Endothelial cell of umbilical vein (primary cell): ENCODE measurements at regions not wholly inside any gene's neighbourhood (a gene's known extent, or its start where the extent isn't known, plus 50 kb on each side); places are given as distances from the start of the nearest gene placed in this dataset.

Experiments
- BruUV-seq: library from RNA; stranded (reverse); fragments of 400-500 nt; replicated peaks from 2 replicates; lab custom pipeline; 2021; lab: Mats Ljungman, UMichigan
- CTCF ChIA-PET: fragments of 300-600, 350-600 bp; sonication (Branson Sonifier 250); formaldehyde crosslinking; loops from one replicate; lab custom pipeline; 2021; ENCODE audit warnings: antibody characterized with exemption, inconsistent platforms; lab: Charles Lee
- POLR2A ChIA-PET: fragments of 300-600, 350-600 bp; sonication (Branson Sonifier 250); formaldehyde crosslinking; loops from one replicate; lab custom pipeline; 2021; ENCODE audit warnings: antibody characterized with exemption, inconsistent platforms; lab: Charles Lee
- DNase-seq: peaks from one replicate; pipeline ENCODE4 v3.0.0-alpha.2; 2011; ENCODE audit warnings: low read depth, low spot score
- FAIRE-seq: peaks from 2 replicates; lab custom pipeline; 2011; peaks lifted over from hg19 to GRCh38; lab: Jason Lieb, UNC
- H2AFZ ChIP-seq: 2 replicates; pipeline ENCODE4 v1.6.0; 2012; ENCODE audit warnings: low read depth, low read length, control low read depth, inconsistent platforms
- H3K27ac ChIP-seq: 2 replicates; pipeline ENCODE4 v1.5.1; 2011; ENCODE audit warnings: low read depth, mild to moderate bottlenecking, control low read depth, low read length, moderate library complexity; ENCODE audit not compliant: insufficient read depth
- H3K27me3 ChIP-seq, 2 experiments: 2 replicates each; pipeline versions ENCODE4 v1.6.0 to v1.6.1; 2011; ENCODE audit warnings: low read length in 2 of 2, mixed read lengths in 1 of 2; ENCODE audit not compliant: control insufficient read depth in 2 of 2, insufficient read depth in 2 of 2
- H3K36me3 ChIP-seq, 2 experiments: 2 replicates in 1 of 2; 3 replicates in 1 of 2; pipeline ENCODE4 v1.5.1; 2011; ENCODE audit warnings: low read length in 2 of 2, mild to moderate bottlenecking in 1 of 2, moderate library complexity in 1 of 2; ENCODE audit not compliant: control insufficient read depth in 2 of 2, insufficient read depth in 2 of 2; ENCODE audit errors: extremely low read depth in 1 of 2
- H3K4me1 ChIP-seq: 3 replicates; pipeline ENCODE4 v1.5.1; 2011; ENCODE audit warnings: mild to moderate bottlenecking, low read length; ENCODE audit not compliant: control insufficient read depth, insufficient read depth; ENCODE audit errors: extremely low read depth
- H3K4me2 ChIP-seq: 2 replicates; pipeline ENCODE4 v1.6.1; 2011; ENCODE audit warnings: low read length, control low read depth, mixed read lengths; ENCODE audit not compliant: insufficient read depth
- H3K4me3 ChIP-seq, 3 experiments: fragments of 200-600 bp in 1 of 3; sonication (generic), shearing (Covaris generic) in 1 of 3; replicated peaks in 1 of 3; 2 replicates each; pipeline ENCODE4 v1.5.1; 2011 to 2016; ENCODE audit warnings: control low read depth in 3 of 3, low read length in 3 of 3, mild to moderate bottlenecking in 2 of 3, inconsistent platforms in 1 of 3, low read depth in 1 of 3, moderate library complexity in 1 of 3; ENCODE audit not compliant: insufficient read depth in 1 of 3
- H3K79me2 ChIP-seq: 2 replicates; pipeline ENCODE4 v1.6.0; 2012; ENCODE audit warnings: low read length, inconsistent platforms; ENCODE audit not compliant: control insufficient read depth, insufficient read depth
- H3K9ac ChIP-seq: replicated peaks from 2 replicates; pipeline ENCODE3; 2011; ENCODE audit warnings: low read length, control low read depth; ENCODE audit not compliant: insufficient read depth; ENCODE audit errors: extremely low read depth
- H3K9me1 ChIP-seq: replicated peaks from 3 replicates; pipeline ENCODE4 v1.6.0; 2011; ENCODE audit warnings: mild to moderate bottlenecking, low read length; ENCODE audit not compliant: control insufficient read depth, insufficient read depth; ENCODE audit errors: extremely low read depth
- H3K9me3 ChIP-seq: replicated peaks from 2 replicates; pipeline ENCODE4 v1.5.1; 2012; ENCODE audit warnings: low read length, inconsistent platforms; ENCODE audit not compliant: control insufficient read depth, insufficient read depth
- H4K20me1 ChIP-seq: replicated peaks from 2 replicates; pipeline ENCODE3; 2011; ENCODE audit warnings: mild to moderate bottlenecking, low read length; ENCODE audit not compliant: control insufficient read depth, insufficient read depth; ENCODE audit errors: extremely low read depth
- CTCF ChIP-seq, 2 donors: IDR thresholded peaks; 1 replicate in 1 of 2; 2 replicates in 1 of 2; pipeline ENCODE4 v1.5.1; 2011; ENCODE audit warnings: low read length in 2 of 2, mild to moderate bottlenecking in 2 of 2, moderate library complexity in 2 of 2, control low read depth in 1 of 2, inconsistent platforms in 1 of 2, low read depth in 1 of 2; ENCODE audit not compliant: insufficient read depth in 1 of 2; ENCODE audit errors: extremely low read depth in 1 of 2
- EZH2 ChIP-seq: IDR thresholded peaks from 2 replicates; pipeline ENCODE4 v1.6.1; 2012; ENCODE audit warnings: borderline replicate concordance, low read depth, mild to moderate bottlenecking, moderate library complexity, low read length, inconsistent platforms; ENCODE audit not compliant: severe bottlenecking
- FOS ChIP-seq: IDR thresholded peaks from 2 replicates; pipeline ENCODE4 v1.6.1; 2011; ENCODE audit warnings: mild to moderate bottlenecking, low read length, moderate library complexity, borderline replicate concordance; ENCODE audit not compliant: insufficient read depth
- GATA2 ChIP-seq: IDR thresholded peaks from 2 replicates; pipeline ENCODE4 v1.7.0; 2011; ENCODE audit warnings: low read depth, mild to moderate bottlenecking, moderate library complexity, mixed read lengths, low read length; ENCODE audit not compliant: insufficient read length, insufficient read depth
- JUN ChIP-seq: IDR thresholded peaks from 2 replicates; pipeline ENCODE4 v1.6.1; 2011; ENCODE audit warnings: borderline replicate concordance, low read depth; ENCODE audit not compliant: insufficient read length, insufficient read depth
- MAX ChIP-seq: IDR thresholded peaks from 2 replicates; pipeline ENCODE4 v1.6.1; 2011; ENCODE audit not compliant: insufficient read depth, insufficient read length
- MYC ChIP-seq: IDR thresholded peaks from one replicate; pipeline ENCODE4 v1.6.1; 2011; ENCODE audit warnings: mild to moderate bottlenecking, low read depth, low read length
- POLR2A ChIP-seq: IDR thresholded peaks from 2 replicates; pipeline ENCODE4 v1.6.1; 2012; ENCODE audit warnings: low read depth, mild to moderate bottlenecking, control low read depth, low read length
- POLR2AphosphoS5 ChIP-seq: IDR thresholded peaks from 2 replicates; pipeline ENCODE4 v1.6.1; 2012; ENCODE audit warnings: low read depth, mild to moderate bottlenecking, control low read depth, low read length, moderate library complexity; ENCODE audit not compliant: insufficient read depth
- dilution Hi-C: fragments of 300-500 bp; cut with MboI; formaldehyde crosslinking; loops from one replicate; pipeline ENCODE4 v1.15.0; 2019; ENCODE audit warnings: low sequenced_read_pairs; ENCODE audit not compliant: extremely low pct_ligation_motif_present
- intact Hi-C: fragments of 100-400 bp; cut with micrococcal nuclease; formaldehyde crosslinking; loops from one replicate; pipeline ENCODE4 v1.10.0; 2022

GRCh38 chr11:8830641-8831040 is 80.3 kb upstream of the AKIP1 start:
- intact Hi-C loops (loop anchor here (5.0 kb wide), 1 partner anchor 127 kb away; no protein-coding TSS in a partner anchor), dilution Hi-C loops (no loop called here)
- no peaks in the 10 kb centered on the region for H3K36me3 ChIP-seq
- no peak overlapping the region for H2AFZ ChIP-seq
- H3K9me1 ChIP-seq: no peaks in the 10 kb centered on the region
- no peak overlapping the region for H3K4me2 ChIP-seq
- H3K9me3 ChIP-seq: no peaks in the 10 kb centered on the region
- H3K4me1 ChIP-seq: peaks cover 14% of the 10 kb centered on the region
- CTCF ChIA-PET: interaction anchor here (1.4 to 1.5 kb wide), 2 partner anchors 8 to 10 kb away, joined by 5 read pairs; no protein-coding TSS in a partner anchor
- no peaks in the 10 kb centered on the region for H4K20me1 ChIP-seq
- no peak overlapping the region for H3K9ac ChIP-seq
- TF ChIP-seq GATA2: no peak
- TF ChIP-seq POLR2A: no peak
- TF ChIP-seq EZH2: no peak
- no peak for TF ChIP-seq CTCF (IDR thresholded peaks at IDR 0.05; ENCODE audit: extremely low read depth in 1 of 2, insufficient read depth in 1 of 2, low read depth in 1 of 2, low read length in 2 of 2)
- no peak for TF ChIP-seq POLR2AphosphoS5
- TF ChIP-seq MAX: no peak
- TF ChIP-seq FOS: no peak
- no peak for TF ChIP-seq JUN
- TF ChIP-seq MYC: no peak
- DNase-seq (no peak), FAIRE-seq (no peak)
- BruUV-seq: no TSS peak
- no peak overlapping the region for H3K4me3 ChIP-seq
- H3K27me3 ChIP-seq: no peaks in the 10 kb centered on the region
- H3K27ac ChIP-seq: no peak overlapping the region
- H3K79me2 ChIP-seq: no peaks in the 10 kb centered on the region
- POLR2A ChIA-PET: no interaction called here
